NB4 (cell line): ENCODE measurements at regions not wholly inside any gene's neighbourhood (a gene's known extent, or its start where the extent isn't known, plus 50 kb on each side); places are given as distances from the start of the nearest gene placed in this dataset.

Experiments used
- MYC ChIP-seq: IDR thresholded peaks from 2 replicates; pipeline ENCODE4 v1.6.1; 2011; ENCODE audit warnings: low read depth, low read length
- TF ChIP-seq, protein P1 (sequence below): IDR thresholded peaks from 2 replicates; pipeline ENCODE4 v1.6.1; 2011; ENCODE audit warnings: low read depth, low read length

DNA sequence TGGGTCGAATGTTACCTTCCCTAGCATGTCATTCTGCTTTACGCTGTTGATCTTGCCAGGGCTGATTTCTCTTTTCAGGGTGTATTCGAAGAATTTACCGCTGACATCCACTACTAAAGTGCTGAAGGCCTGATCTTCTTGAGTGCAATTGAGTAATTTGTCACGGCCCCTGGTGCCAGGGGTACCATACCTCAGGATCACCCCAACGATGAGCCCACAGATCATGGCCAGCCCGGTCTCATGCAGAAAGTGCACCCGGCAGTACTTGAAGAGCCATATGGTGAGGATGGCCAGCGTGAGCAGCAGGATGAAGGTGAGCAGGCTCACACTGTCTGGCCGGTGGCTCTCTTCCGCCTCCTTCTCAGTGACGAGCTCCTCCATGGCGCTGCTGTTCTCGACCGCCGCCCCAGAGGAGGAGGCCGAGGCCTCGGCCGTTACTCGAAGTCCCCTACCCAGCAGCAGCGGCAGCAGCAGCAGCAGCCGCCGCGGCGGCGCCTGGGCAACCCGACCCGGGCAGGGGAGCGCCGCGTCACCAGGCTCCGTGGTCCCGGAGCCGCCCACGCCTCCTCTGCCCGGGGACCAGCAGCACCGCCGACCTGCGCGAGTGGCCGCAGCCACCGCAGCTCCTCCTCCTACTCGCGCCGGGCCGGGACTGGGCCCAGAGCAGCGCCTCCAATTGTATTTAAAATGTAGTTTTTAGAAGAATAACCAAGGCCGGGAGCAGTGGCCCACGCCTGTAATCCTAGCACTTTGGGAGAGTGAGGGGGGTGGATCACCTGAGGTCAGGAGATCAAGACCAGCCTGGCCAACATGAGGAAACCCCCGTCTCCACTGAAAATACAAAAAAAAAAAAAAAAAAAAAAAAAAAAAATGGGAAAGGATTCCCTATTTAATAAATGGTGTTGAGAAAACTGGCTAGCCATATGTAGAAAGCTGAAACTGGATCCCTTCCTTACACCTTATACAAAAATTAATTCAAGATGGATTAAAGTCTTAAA lies 58.5 kb upstream of the TMPO start:
- TF ChIP-seq, protein P1, sequence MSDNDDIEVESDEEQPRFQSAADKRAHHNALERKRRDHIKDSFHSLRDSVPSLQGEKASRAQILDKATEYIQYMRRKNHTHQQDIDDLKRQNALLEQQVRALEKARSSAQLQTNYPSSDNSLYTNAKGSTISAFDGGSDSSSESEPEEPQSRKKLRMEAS = no peak
- no peak for TF ChIP-seq MYC
